A673 (cell line): ENCODE measurements at regions not wholly inside any gene's neighbourhood (a gene's known extent, or its start where the extent isn't known, plus 50 kb on each side); places are given as distances from the start of the nearest gene placed in this dataset.

Source experiments
- BruUV-seq: library from RNA; stranded (reverse); fragments of 400-500 nt; replicated peaks from 2 replicates; lab custom pipeline; 2021; lab: Mats Ljungman, UMichigan
- CTCF ChIA-PET: fragments of 300-600 bp; sonication (Branson Sonifier 250); formaldehyde crosslinking; loops from one replicate; lab custom pipeline; 2022; ENCODE audit warnings: antibody characterized with exemption; lab: Charles Lee
- POLR2A ChIA-PET: fragments of 300-600 bp; sonication (Branson Sonifier 250); formaldehyde crosslinking; loops from one replicate; lab custom pipeline; 2022; ENCODE audit warnings: antibody characterized with exemption; ENCODE audit not compliant: low non-redundant PET; lab: Charles Lee
- DNase-seq: peaks from one replicate; pipeline ENCODE4 v3.0.0-alpha.2; 2015; ENCODE audit warnings: low spot score
- H3K27ac ChIP-seq: fragments of 200-600 bp; sonication (generic); 2 replicates; pipeline ENCODE4 v1.5.1; 2016; ENCODE audit warnings: mixed run types, low read depth, mild to moderate bottlenecking, mixed read lengths, antibody characterized with exemption, low read length; ENCODE audit not compliant: poor library complexity, severe bottlenecking
- H3K27me3 ChIP-seq: fragments of 200-600 bp; sonication (generic); replicated peaks from 2 replicates; pipeline ENCODE4 v1.6.1; 2017; ENCODE audit warnings: mixed run types, low read depth, mild to moderate bottlenecking, mixed read lengths, antibody characterized with exemption, low read length; ENCODE audit not compliant: insufficient read depth, poor library complexity
- H3K36me3 ChIP-seq: fragments of 200-600 bp; sonication (generic); 2 replicates; pipeline ENCODE4 v1.6.1; 2016; ENCODE audit warnings: mixed run types, mild to moderate bottlenecking, mixed read lengths, antibody characterized with exemption, low read length; ENCODE audit not compliant: insufficient read depth, poor library complexity, severe bottlenecking
- H3K4me1 ChIP-seq: fragments of 200-600 bp; sonication (generic); 2 replicates; pipeline ENCODE4 v1.6.1; 2017; ENCODE audit warnings: mixed run types, mild to moderate bottlenecking, mixed read lengths, antibody characterized with exemption, low read length; ENCODE audit not compliant: insufficient read depth, poor library complexity, severe bottlenecking
- H3K4me3 ChIP-seq: fragments of 200-600 bp; sonication (generic); 2 replicates; pipeline ENCODE4 v1.5.1; 2016; ENCODE audit warnings: low read depth, mixed run types, mild to moderate bottlenecking, mixed read lengths, low read length; ENCODE audit not compliant: poor library complexity, severe bottlenecking
- H3K9me3 ChIP-seq: fragments of 200-600 bp; sonication (generic); 2 replicates; pipeline ENCODE4 v1.6.1; 2016; ENCODE audit warnings: mixed run types, low read depth, mild to moderate bottlenecking, mixed read lengths, antibody characterized with exemption, low read length; ENCODE audit not compliant: poor library complexity, severe bottlenecking
- CTCF ChIP-seq: fragments of 300-800, 200-600 bp; sonication (generic); conservative IDR thresholded peaks from 2 replicates; pipeline ENCODE4 v1.5.1; 2017; ENCODE audit warnings: low read depth, mild to moderate bottlenecking, antibody characterized with exemption, low read length, moderate library complexity, mixed read lengths
- EZH2 ChIP-seq: fragments of 200-600 bp; sonication (generic); IDR thresholded peaks from 2 replicates; pipeline ENCODE4 v1.6.1; 2017; ENCODE audit warnings: borderline replicate concordance, low read depth, mild to moderate bottlenecking, mixed read lengths, antibody characterized with exemption, low read length; ENCODE audit not compliant: poor library complexity, severe bottlenecking
- intact Hi-C: fragments of 100-400 bp; cut with micrococcal nuclease; formaldehyde crosslinking; loops from one replicate; pipeline ENCODE4 v1.10.0; 2022; ENCODE audit not compliant: unreplicated experiment

DNA sequence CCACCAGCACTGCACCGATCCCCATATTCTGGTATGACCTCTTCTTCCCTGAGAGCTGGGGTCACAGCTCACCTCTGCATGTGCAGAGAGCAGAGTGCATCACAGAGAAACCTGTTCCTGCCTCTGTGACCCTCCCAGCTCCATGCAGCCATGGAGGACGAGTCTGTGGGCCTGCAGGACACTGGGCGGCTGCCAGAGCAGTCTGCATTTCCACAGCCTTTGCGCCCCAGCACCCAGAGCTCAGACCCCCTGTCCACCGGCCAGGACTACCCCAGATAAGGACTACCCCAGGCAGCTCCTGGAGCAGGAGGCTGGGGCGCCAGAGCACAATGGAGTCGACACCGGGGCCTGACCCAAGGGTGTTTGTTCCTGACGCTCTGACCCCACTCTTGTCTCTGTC lies 308.1 kb upstream of the IRX1 start:
- H3K4me1 ChIP-seq = no peaks in the 10 kb centered on the region
- no peak overlapping the region for H3K27ac ChIP-seq
- H3K36me3 ChIP-seq = no peaks in the 10 kb centered on the region
- peaks cover 41% of the 10 kb centered on the region for H3K9me3 ChIP-seq
- no peak overlapping the region for H3K4me3 ChIP-seq
- DNase-seq = no peak
- no TSS peak for BruUV-seq
- H3K27me3 ChIP-seq = no peaks in the 10 kb centered on the region
- intact Hi-C loops = no loop called here
- TF ChIP-seq CTCF = no peak
- TF ChIP-seq EZH2 = no peak
- CTCF ChIA-PET = no interaction called here
- POLR2A ChIA-PET = interaction anchor here (0.5 kb wide), 1 partner anchor 23 kb away, joined by 3 read pairs; no protein-coding TSS in a partner anchor

- Histone ChIP-seq H3K9me3 (peaks cover 55% of the 10 kb centered on the region), H3K4me3 (no peak overlapping the region), H3K27me3 (no peaks in the 10 kb centered on the region), H3K4me1 (no peaks in the 10 kb centered on the region), H3K27ac (no peak overlapping the region), H3K36me3 (no peaks in the 10 kb centered on the region)
- BruUV-seq = no TSS peak
- CTCF ChIA-PET = no interaction called here
- no peak for TF ChIP-seq EZH2
- TF ChIP-seq CTCF = no peak
- no peak for DNase-seq
- POLR2A ChIA-PET = no interaction called here
- intact Hi-C loops = no loop called here
These were observed 310.0 kb upstream of the IRX1 start for GRCh38 chr5:3285621-3286020.

DNA sequence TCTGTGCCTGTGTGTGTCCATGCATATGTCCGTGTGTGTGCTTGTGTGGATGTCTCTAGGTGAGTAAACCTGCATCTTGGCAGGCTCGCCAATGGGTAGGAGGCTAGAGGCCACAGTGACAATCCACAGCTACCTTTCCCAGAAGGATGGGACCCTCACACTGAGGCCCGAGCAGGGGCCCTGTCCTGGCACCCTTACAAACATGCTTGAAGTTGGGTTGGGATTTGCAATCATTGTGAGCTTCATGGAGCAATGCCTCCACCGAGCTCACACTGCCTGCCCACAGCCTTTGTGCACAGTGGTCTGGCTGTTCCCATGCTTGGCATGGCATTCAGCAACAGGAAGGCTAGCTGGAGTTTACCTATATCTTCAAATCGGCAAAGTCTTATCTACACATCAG lies 311.1 kb upstream of the IRX1 start:
- no peak for TF ChIP-seq CTCF
- TF ChIP-seq EZH2 = no peak
- Histone ChIP-seq H3K27ac (no peak overlapping the region), H3K4me3 (no peak overlapping the region), H3K36me3 (no peaks in the 10 kb centered on the region), H3K4me1 (no peaks in the 10 kb centered on the region), H3K9me3 (peaks cover 55% of the 10 kb centered on the region), H3K27me3 (no peaks in the 10 kb centered on the region)
- BruUV-seq = no TSS peak
- intact Hi-C loops = no loop called here
- ChIA-PET POLR2A (no interaction called here), CTCF (no interaction called here)
- DNase-seq = no peak
